Glutamatergic neuron (in vitro differentiated cells): ENCODE measurements at regions not wholly inside any gene's neighbourhood (a gene's known extent, or its start where the extent isn't known, plus 50 kb on each side); places are given as distances from the start of the nearest gene placed in this dataset.

ENCODE experiments used
- DNase-seq: peaks from one replicate; pipeline ENCODE4 v3.0.0; 2022
- H3K27ac Mint-ChIP-seq: one replicate; pipeline ENCODE4 v1.8.0; 2020; ENCODE audit warnings: mild to moderate bottlenecking, mixed read lengths, inconsistent platforms; ENCODE audit not compliant: unreplicated experiment
- H3K27me3 Mint-ChIP-seq: one replicate; pipeline ENCODE4 v1.8.0; 2020; ENCODE audit warnings: mild to moderate bottlenecking, moderate library complexity, mixed read lengths, inconsistent platforms; ENCODE audit not compliant: unreplicated experiment
- H3K36me3 Mint-ChIP-seq: one replicate; pipeline ENCODE4 v1.8.0; 2020; ENCODE audit warnings: mild to moderate bottlenecking, mixed read lengths, inconsistent platforms; ENCODE audit not compliant: unreplicated experiment
- H3K4me1 Mint-ChIP-seq: one replicate; pipeline ENCODE4 v1.8.0; 2020; ENCODE audit warnings: mild to moderate bottlenecking, low read depth, mixed read lengths, inconsistent platforms; ENCODE audit not compliant: unreplicated experiment
- H3K4me3 Mint-ChIP-seq: one replicate; pipeline ENCODE4 v1.8.0; 2020; ENCODE audit warnings: mild to moderate bottlenecking, mixed read lengths, inconsistent platforms; ENCODE audit not compliant: unreplicated experiment
- H3K9me3 Mint-ChIP-seq: one replicate; pipeline ENCODE4 v1.8.0; 2020; ENCODE audit warnings: mild to moderate bottlenecking, moderate library complexity, mixed read lengths, inconsistent platforms; ENCODE audit not compliant: unreplicated experiment
- TF ChIP-seq, protein P1 (sequence below): fragments of 200-600 bp; sonication (generic); IDR thresholded peaks from one replicate; pipeline ENCODE4 v1.5.0; 2021; ENCODE audit not compliant: partially characterized antibody, unreplicated experiment

DNA sequence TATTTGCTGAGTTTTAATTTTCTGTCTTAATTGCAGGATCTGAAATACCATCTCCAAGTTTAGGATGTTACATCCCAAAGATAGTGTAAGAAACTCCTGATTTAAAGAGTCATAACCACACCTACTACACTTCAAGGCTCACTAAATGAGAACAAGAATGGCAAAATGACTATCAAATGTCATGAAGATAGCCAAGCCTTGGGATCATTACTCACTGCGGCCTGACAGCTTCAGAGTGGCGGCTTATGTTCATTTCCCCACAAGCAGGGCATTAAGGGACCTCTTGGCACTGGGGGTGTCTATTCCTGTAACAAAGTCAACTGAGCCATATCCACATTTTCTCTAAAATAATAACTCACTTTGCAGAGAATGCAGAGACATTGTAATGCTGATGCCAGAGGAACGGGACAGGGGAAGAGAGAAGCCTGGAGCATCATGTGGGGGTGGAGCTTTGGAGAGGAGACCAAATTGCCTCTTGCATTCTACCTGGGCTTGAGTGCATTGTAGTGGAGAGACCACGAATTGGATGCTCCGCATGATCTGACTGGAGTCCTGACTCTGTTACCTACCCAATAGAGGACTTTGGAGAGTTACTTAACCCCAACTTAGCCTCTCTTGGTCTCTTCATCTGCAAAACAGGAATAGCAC lies 219.2 kb downstream of the OPA1 start:
- TF ChIP-seq, protein P1, sequence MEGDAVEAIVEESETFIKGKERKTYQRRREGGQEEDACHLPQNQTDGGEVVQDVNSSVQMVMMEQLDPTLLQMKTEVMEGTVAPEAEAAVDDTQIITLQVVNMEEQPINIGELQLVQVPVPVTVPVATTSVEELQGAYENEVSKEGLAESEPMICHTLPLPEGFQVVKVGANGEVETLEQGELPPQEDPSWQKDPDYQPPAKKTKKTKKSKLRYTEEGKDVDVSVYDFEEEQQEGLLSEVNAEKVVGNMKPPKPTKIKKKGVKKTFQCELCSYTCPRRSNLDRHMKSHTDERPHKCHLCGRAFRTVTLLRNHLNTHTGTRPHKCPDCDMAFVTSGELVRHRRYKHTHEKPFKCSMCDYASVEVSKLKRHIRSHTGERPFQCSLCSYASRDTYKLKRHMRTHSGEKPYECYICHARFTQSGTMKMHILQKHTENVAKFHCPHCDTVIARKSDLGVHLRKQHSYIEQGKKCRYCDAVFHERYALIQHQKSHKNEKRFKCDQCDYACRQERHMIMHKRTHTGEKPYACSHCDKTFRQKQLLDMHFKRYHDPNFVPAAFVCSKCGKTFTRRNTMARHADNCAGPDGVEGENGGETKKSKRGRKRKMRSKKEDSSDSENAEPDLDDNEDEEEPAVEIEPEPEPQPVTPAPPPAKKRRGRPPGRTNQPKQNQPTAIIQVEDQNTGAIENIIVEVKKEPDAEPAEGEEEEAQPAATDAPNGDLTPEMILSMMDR, result no peak
- no peak for DNase-seq
- Mint-ChIP-seq H3K36me3 (no peaks in the 10 kb centered on the region), H3K27ac (no peak overlapping the region), H3K9me3 (peaks cover 11% of the 10 kb centered on the region), H3K27me3 (peaks cover 8% of the 10 kb centered on the region), H3K4me3 (no peak overlapping the region), H3K4me1 (peaks cover 15% of the 10 kb centered on the region)

DNA sequence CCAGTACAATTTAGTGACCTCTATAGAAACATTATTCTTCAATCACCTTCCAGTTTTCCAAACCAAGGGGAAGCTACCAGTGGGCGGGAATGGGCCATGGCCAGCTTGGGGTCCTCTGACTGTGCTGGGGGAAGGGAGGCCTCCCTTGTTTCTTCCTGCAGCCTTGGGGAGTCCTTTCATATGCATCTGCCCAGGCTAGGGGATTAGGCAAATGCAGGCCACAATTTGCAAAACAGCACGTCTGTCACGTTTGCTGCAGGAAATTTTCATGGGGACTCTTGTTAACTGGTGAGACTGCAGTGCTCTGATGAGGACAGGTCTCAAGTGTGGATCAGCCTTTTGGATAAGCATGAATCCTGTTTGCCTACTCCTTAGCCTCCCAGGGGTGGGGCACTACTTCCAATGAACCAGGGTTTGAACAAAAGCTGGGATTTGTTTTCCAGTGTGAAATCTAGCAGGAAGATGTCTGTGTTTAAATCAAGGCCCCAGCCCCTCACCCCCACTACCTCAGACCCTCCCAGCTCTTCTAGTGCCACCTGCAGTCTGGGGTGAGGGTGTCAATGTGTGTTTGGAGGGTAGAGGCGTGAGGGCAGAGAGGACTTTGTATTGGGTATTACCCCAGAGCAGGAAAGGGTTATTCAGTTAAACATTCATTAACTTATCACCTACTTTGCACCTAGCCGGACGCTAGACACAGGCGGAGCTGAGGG lies 219.9 kb downstream of the OPA1 start:
- no peaks in the 10 kb centered on the region for H3K36me3 Mint-ChIP-seq
- TF ChIP-seq, protein P1, result no peak
- DNase-seq, result no peak
- peaks cover 15% of the 10 kb centered on the region for H3K9me3 Mint-ChIP-seq
- H3K27me3 Mint-ChIP-seq, result peaks cover 9% of the 10 kb centered on the region
- H3K4me3 Mint-ChIP-seq, result no peak overlapping the region
- H3K27ac Mint-ChIP-seq, result no peak overlapping the region
- H3K4me1 Mint-ChIP-seq, result peaks cover 19% of the 10 kb centered on the region

- no peak for DNase-seq
- Mint-ChIP-seq H3K27me3 (peaks cover 9% of the 10 kb centered on the region), H3K4me1 (peaks cover 19% of the 10 kb centered on the region), H3K9me3 (peaks cover 15% of the 10 kb centered on the region), H3K27ac (no peak overlapping the region), H3K4me3 (no peak overlapping the region), H3K36me3 (no peaks in the 10 kb centered on the region)
- TF ChIP-seq, protein P1, result no peak
Observed at GRCh38 chr3:193813501-193813830, 220.5 kb downstream of the OPA1 start.

GRCh38 chr3:193814166-193814892 lies 221.3 kb downstream of the OPA1 start:
- Mint-ChIP-seq H3K9me3 (peaks cover 15% of the 10 kb centered on the region), H3K27ac (no peak overlapping the region), H3K27me3 (peaks cover 9% of the 10 kb centered on the region), H3K4me3 (no peak overlapping the region), H3K4me1 (peaks cover 19% of the 10 kb centered on the region), H3K36me3 (no peaks in the 10 kb centered on the region)
- DNase-seq, result no peak
- TF ChIP-seq, protein P1, result no peak
